Inflammatory macrophage treated with lipopolysaccharide for 4 hours (primary cell): ENCODE measurements at regions not wholly inside any gene's neighbourhood (a gene's known extent, or its start where the extent isn't known, plus 50 kb on each side); places are given as distances from the start of the nearest gene placed in this dataset.

Source experiments
- DNase-seq: peaks from one replicate; pipeline ENCODE4 v3.0.0-alpha.2; 2020

DNA sequence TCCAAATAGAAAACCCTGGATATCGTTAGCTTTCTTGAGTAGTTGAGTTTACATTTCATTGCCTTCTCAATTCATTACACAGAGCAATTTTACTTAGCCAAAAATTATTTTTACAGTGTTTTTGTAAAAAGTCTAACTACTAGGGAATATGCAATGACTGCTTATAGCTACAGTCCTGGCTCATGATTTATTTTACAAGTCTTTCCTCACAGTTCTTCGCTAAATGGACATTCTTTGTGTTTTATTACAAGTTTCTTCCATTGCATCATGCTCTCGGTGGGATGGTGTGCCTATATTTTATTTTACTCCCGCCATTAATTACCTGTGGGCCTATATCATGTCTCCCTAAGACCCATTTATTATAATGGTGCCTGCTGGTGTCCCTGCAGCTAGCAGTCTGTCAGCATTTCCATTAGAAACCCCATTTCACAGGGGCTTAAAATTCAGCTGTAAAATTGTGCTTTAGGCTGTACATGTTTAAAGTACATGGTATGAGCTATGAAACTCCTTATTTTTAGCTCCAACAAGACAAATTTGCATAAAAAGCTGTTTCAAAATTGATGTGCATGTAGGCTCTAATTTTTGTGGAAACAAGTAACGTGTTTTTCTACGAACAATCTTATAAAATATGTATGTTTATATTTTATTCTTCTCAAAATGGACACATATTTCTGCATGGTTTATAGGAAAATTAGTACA lies 227.4 kb downstream of the SLC7A11 start:
- no peak for DNase-seq

DNA sequence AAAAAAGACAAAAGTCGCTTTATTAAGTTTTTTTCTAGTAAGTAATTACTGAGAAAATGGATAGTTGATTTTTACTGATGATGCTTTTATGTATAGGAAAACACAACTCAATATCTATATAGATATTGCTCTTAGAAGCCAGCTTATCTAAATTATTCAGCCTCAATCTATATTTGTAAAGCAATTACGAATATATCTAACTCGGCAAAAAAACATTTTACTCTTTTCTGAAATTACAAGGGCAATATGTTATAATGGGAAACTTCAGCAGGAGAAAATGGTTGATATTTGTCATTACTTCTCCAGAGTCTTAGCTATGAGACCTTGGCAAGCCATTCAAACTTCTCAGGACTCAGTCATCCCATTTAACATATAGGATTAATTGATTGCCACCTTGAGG lies 228.5 kb downstream of the SLC7A11 start:
- no peak for DNase-seq

DNA sequence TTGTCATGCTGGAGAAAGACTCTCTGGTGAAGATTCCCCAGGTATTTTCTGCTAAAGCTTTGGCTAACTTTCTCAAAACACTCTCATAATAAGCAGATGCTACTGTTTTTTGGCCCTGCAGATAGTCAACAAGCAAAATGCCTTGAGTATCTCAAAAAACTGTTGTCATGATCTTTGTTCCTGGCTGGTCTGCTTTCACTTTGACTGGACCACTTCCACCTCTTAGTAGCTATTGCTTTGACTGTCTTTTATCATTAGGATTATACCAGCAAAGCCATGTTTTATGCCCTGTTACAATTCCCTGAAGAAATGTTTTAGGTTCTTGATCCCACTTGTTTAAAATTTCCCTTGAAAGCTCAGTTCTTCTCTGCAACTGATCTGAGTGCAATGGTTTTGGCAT lies 231.5 kb downstream of the SLC7A11 start:
- DNase-seq: no peak

DNA sequence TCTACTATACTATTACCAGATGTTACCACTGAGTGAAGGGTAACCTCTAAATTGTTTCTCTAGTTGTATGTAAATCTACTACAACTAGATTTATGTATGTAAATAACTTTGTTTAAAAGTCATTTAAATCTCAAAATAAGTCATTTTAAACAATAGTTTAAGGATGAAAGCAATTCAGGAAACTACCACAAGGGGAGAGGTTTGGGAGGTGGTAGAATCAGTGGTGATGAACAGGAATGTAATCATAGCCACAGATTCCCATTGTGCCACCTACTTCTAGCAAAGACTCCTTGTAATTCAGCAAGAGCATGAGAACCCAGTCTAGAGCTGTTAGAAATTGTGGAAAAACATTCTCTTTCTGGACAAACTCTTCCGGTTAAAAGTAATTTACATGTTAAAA lies 234.6 kb downstream of the SLC7A11 start:
- DNase-seq: no peak

DNA sequence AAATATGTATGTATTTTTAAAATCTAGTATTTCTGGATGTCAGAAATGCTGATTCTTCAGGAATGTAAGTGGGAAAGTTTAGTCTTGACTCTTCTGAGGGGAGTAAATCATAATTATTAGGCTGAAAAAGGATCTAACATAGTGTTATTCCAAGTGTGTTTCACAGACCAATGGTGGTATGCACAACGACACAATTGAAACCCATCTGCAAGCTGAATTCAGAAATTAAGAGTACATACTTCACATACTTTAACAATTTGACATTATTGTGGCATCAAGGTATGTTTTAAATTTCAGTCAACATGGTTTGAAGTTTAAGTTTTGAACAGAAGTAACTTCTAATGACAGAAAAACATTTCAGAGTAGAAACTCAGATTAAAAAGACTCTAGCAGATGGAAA lies 236.7 kb downstream of the SLC7A11 start:
- DNase-seq: no peak

DNA sequence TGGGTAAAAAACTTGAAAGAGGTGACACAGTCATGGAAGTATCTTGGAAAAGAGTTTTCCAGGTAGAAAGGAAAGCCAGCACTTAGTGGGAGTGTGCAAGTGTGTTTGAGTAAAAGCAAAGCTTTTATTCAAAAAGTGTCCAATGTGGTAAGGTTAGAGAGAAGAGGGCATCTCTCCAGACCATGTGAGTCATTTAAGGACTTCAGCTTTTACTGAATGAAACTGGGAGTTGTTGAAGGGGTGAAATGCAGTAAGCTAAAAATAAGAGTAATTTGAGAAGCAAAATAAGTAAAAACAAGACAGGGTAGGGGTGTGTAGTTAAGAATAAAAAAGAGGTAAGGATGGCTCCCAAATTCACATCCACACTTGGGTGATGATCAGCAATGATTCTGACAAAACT lies 238.9 kb downstream of the SLC7A11 start:
- DNase-seq: no peak

DNA sequence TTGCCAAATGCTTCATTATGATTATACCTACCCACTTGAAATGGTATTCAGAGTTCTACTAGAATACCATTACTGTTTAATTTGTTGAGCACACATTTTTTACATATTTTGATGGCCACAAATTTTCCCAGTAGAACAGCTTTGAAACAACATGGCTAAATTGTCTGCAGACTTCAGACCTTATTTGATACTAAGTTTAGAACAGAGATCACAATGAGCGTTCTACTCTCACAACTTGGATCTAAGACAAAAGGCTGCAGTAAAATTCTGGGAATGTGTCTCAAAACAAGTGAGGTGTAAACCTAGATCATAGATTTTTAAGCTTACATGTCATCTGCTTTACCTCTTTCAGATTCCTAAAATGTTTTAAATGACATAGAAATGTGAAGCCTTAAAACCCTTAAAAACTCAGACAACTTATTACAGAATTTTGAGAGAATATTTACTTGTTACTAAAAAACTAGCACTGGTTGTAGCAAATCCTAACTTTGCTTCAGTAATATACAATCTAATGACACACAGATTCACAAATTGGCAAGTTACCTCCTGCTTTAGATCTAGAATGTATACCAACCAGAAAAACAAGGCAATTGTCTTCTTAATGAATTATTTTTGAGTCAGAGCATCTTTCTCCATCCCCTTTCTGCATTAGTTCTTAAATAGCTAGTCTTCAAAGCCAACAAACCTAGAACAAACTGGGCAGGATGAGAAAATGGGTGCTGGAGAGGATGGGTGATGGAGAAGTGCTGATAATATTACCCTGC lies 243.3 kb downstream of the SLC7A11 start:
- DNase-seq: no peak

DNA sequence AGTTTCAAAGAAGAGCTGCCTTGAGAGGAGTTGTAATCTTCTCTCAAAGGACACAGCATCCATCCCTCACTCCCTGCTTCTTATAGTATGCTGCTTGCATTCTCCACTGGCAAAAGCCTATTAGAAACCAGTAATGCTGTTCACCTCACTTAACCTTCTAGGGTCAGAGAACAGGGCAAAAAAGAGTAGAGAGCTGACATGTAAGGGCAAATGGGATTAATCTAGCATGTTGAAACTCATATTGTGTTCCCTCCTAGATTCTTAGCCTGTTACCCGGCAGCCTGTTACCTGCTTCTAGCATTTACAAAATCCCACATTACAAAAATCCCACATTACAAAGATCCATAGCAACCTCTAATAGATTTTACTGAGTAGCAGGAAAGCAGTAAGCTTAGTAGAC lies 244.7 kb downstream of the SLC7A11 start:
- DNase-seq: no peak

DNA sequence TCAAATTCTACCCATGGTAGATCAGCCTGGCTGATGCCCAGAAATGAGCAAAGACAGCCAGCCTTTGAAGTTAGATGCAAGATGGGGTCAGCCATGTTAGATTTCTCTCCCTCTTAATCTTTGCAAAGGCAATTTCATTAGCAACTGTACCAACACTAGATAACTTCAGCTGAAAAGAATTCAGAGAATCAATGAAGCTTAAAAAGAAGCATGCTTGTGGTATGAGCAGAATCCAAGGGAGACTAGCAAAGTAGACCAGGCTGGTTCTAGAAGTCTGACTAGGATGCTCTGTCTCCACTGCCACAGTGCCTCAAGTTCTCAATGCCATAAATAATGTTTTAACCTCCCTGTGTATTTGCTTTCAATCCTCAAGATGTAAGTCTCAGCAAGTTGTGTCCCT lies 247.3 kb downstream of the SLC7A11 start:
- no peak for DNase-seq

DNA sequence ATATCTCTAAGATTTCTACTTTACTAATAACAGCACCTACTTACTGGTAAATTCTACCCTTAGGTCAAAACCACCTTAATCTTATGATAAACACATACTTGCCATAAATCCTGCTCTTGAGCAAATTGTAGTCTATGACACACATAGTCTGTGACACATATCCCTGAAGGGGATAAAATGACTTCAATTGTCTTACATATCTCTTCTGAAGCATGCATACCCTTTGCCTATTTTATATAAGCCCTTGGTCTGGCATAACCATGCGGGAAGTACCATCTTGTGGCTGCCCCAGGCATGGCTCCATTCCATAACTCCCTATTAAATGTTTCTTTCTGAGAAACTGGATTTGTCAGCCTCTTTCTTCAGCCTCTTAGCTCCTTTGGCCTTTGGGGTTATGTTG lies 248.9 kb downstream of the SLC7A11 start:
- DNase-seq: no peak

DNA sequence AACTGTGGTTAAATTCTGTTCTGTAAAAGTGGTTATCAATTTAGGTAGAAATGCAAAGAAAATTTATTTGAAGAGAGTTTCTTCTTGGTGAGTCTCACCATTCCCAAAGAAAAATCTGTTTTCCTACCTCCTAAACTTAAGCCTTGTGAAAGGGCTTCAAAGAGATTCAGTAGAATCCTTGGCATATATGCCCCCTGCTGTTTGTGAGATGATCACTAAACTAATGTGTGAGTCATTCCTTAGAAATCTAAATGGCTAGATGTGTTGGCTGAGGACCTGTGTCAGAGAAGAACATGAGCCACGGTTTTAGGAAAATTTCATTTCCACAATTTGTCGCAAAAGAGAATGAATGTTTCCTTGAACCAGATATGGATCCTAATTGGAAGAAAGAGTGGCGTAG lies 260.9 kb downstream of the SLC7A11 start:
- no peak for DNase-seq

DNA sequence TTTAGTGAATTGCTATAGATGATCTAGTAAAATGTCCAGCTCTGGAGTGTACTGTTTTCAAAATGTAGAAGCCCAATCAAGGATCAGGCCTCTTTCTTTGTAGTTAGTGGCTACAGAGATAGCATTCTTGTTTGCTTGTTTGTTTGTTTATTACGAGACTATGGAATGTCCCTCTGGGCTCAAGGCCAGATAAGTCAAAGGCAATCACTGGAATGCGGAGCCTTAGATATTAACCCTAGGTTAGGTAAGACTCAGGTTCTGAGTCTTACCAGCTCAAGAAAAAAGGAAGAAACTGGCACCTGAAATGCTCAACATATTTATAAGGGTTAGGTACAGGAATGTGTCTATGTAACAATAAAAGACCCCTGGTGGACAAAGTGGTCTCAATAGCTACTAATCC lies 261.5 kb downstream of the SLC7A11 start:
- no peak for DNase-seq

DNA sequence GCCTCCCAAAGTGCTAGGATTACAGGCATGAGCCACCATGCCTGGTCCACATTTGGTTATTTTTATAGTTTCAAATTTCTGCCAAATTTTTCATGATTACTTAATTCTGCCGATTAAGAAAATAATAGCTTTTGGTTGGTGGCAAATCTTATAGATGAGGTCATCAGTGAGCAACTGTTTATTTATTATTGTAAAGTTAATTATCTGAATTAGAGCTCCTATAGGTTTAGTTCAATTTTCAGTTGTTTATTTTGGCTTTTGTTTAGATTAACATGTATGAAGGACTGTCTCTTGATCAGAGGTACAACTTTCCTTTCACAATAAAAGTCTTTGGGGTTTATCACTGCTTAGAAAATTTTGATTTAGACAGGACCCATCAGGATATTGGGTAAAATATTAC lies 262.2 kb downstream of the SLC7A11 start:
- DNase-seq: no peak

DNA sequence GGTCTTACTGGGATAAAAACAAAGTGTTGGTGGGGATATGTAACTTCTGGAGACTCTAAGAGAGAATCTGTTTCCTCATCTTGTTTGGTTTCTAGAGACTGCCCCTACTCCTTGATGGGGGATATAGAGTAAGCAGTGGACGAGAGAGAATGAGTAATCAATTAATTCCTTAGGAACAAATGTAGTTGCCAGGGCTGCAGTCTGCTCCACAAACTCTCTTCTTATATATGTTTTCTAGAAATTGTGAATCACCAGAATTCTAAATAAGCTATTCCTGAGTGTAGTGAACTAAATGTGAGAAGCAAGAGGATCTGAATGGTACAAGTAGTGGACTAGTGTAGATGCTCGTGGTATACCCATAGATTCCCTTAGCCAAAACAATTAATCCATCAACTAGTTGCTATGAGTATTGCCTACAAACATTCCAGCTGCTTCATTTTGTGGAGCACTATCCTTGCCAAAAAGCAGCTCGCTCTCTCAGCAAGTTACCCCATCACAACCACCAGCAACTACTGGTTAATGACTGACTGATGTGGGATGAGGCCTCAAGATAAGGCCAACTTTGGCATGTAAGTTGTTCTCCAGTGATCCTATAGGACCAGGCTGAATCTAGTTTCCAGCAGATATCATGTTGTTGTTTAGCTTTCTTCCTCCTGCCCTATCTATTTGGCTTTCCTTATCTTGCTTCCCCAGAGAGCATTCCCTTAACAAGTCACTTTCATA lies 273.0 kb downstream of the SLC7A11 start:
- no peak for DNase-seq

DNA sequence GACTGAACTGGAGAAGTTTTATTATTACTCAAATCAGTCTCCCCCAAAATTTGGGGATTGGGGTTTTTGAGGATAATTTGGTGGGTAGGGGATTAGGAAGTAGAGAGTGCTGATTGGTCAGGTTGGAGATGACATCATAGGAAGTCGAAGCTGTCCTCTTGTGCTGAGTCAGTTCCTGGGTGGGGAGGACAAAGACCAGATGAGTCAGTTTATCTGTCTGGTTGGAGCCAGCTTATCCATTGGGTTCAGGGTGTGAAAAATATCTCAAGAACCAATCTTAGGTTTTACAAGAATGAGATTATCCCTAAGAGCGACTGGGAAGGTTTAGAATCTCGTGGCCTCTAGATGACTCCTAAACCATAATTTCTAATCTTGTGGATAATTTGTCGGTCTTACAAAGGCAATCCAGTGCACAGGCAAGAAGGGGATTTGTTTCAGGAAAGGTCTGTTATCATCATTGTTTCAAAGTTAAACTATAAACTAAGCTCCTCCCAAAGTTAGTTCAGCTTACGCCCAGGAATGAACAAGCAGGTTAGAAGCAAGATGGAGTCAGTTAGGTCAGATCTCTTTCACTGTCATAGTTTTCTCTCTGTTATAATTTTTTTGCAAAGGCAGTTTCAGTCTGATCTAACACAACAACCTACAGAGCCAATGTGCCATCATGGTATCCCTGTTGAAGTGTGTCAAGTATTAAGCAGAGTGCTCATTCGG lies 274.5 kb downstream of the SLC7A11 start:
- no peak for DNase-seq

DNA sequence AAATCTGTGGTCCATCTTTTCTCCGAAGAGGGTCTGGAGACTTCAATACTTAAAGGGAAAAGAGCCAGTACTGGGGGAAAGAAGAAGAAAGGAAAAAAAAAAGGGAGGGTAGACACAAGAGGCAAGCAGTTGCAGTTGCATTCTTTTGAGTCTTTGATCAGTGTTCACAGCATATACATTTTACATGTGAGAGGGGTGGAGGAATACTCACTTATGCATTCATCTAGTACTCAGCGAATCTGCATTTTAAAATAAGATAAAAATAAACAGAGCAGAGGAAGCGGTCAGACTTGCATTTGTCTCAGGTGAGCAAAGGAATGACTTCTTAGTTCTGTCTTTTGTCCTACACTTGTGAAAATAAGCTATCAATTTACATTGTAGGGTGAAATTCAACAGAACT lies 275.6 kb downstream of the SLC7A11 start:
- DNase-seq: no peak

DNA sequence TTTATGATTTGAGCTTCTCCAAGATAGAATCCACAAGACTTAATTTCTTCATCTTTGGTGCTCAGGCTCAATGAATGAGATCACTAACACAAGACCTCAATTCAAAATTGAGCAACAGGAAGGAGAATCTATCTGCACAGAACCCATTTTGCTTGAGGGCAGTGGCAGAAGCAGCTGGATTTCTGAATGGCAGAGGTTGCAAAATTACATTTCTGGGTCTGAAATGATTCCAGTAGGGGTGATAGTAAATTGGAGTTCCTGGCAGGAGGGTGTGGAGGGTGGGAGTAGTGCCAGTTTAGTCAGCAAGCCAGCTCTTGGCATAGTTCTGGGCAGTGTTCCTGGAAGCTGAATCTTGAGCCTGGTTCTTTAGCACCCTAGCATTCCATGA lies 281.1 kb downstream of the SLC7A11 start:
- DNase-seq: no peak

DNA sequence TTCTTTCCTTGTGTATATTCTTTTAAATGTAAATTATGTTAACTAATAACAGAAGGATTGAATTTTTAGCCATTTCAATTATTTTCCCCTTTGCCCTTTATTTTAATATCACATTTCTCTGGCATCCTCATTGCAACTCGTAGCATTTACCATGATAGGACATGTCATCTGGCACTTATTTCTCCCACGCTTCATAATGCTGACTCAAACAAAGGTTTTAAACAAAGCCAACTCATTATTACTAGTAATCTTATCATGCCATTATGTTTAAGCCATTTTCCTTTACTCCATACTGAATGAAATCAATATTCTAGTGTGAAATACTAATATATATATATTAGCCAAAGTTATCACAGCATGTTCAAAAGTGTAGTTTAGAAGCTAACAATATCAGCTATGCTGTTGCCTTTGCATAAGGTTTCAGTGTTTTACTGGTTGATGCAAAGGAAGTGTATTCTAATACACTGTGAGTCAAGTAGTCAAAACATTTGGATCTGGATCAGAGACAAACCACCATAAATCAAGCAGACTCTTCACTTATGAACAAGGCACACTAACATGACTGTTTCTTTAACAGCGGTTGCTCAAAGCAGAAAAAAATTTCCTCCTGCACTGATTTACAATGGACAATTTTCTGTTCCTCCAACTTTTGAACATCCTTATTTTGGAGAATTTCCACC lies 281.6 kb downstream of the SLC7A11 start:
- no peak for DNase-seq

DNA sequence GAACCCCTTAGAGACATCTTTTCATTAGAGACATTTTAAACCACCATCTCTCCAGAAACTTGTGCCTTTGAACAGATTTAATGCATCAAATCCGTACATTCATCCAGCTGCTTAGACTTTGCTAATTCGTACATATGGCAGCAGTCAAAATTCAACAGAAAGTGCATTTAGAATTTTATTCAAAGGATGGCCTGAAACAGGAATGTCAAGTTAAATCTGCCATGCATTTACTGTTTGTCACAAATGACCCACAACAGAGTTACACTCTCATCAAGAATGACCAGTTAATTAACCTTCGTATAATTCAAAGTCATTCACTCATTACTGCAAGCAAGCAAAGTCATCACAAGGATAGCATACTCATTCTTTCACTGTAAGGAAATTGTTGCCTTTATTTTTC lies 284.3 kb downstream of the SLC7A11 start:
- DNase-seq: no peak

DNA sequence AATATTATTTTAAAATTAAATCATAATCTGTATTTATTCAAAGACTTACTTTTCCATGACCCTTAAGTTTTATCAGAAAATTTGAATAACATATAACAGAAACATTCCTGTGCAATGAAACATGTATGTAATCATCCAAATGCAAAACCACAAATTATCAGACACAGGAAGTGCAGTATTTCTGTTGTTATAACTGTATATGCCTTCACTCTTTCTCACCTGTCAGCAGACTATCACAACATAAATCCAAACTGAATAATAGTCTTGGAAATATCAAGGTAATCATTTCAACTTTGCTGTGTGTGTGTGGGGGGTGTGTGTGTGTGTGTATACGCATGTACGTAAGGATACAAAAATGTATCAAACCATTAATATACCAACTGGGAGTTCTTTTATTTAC lies 285.9 kb downstream of the SLC7A11 start:
- no peak for DNase-seq

DNA sequence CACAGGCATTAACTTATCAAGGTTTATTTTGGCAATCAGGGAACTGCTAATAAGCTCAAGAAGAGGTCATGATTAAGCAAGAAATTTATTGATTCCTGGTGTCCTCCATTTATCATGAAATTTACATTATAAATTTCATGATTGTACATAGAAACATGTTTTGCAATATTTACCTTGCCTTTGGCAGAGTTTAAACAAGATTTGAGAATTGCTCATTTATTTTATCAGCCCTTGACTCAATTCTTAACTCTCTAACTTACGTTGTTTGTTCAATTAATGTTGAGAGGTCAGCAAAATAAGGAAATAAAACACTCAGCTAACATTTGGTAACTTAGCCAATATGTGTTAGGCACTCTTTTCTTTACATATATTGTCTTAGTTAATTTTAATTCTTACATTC lies 286.6 kb downstream of the SLC7A11 start:
- DNase-seq: no peak

DNA sequence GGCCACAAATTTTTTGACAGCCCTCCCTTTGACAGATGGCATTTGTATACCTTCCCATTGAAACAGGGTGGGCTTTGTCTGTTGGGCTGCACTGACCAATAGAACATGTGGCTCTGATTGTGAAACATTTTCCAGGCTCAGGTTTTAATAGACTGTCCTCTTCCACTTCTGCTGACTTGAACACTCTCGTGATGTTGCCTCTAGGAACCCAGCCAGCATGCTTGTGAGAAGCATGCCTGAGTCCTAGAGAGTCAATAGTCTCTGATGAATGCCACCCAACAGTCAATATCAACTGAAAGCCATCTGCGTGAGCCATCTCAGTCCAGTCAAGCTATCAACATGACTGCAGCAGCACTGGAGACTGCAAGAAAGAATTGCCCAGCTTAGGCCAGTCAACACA lies 290.0 kb downstream of the SLC7A11 start:
- no peak for DNase-seq

DNA sequence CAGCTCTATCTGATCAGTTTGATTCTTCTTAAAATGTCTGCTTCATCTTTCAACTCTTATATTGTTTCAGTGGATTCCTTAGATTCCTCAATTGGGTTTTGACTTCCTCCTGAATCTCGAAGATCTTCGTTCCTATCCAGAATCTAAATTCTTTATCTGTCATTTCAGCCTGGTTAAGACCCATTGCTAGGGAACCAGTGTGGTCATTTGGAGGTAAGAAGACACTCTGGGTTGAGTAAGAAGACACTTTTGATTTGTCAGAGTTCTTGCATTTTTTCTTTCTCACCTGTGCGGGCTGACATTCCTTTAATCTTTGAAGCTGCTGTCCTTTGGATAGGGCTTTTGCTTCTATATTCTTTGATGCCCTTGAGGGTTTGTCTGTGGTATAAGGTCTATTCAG lies 291.9 kb downstream of the SLC7A11 start:
- DNase-seq: no peak
